Jurkat, Clone E6-1 (cell line): ENCODE measurements at regions not wholly inside any gene's neighbourhood (a gene's known extent, or its start where the extent isn't known, plus 50 kb on each side); places are given as distances from the start of the nearest gene placed in this dataset.
A peak's percentile ranks its signal among the peaks of the same experiment; 100 is the strongest.

Source experiments
- DNase-seq: peaks from one replicate; pipeline ENCODE4 v3.0.0-alpha.2; 2011; ENCODE audit warnings: low read depth, low spot score
- H3K4me3 ChIP-seq: 2 replicates; pipeline ENCODE4 v1.5.1; 2011; ENCODE audit warnings: mild to moderate bottlenecking, low read length, control low read depth, moderate library complexity

DNA sequence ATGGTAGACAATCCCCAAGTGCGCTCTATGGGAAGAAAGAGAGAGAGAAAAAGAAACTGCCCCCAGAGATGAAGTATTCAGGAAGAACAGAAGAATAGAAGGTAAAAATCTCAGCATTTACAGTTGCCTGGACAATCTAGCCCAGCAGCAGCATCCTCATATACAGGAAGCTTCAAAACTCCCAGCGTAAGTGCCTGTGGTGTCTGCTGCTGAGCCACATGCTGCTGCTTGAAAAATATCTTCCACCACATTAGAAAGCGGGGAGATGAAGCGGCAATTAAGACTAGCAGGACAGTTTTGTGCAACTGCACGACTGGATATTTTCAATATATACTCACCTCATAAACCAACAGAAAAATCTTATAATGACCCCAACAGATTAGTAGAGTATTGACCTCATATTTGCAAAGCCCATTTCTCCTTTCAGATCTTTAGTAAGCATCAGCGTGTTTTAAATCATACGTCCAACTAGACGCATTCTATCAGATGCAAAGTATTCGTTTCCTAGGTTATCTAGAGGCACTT is 972.0 kb upstream of the TENM3 start:
- no peak overlapping the region for H3K4me3 ChIP-seq
- no peak for DNase-seq

DNA sequence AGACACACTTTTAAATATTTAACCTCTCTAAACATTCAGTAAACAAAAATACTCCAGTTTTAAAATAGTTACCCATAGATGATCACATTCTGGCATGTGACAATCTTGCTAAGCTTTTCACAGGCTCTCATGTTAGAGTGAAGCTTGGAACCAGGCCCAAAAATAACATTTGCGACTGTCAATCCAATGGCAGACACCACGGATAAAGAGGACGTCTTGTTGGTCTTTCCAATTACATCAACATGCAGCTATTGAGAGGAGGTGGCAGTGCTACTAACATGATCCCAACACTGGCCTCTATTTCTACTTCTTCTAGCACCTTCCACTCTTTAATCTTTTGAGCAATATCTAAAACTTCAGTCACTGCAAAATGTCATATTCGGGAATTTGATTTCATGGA is 970.8 kb upstream of the TENM3 start:
- no peak overlapping the region for H3K4me3 ChIP-seq
- DNase-seq = no peak

DNA sequence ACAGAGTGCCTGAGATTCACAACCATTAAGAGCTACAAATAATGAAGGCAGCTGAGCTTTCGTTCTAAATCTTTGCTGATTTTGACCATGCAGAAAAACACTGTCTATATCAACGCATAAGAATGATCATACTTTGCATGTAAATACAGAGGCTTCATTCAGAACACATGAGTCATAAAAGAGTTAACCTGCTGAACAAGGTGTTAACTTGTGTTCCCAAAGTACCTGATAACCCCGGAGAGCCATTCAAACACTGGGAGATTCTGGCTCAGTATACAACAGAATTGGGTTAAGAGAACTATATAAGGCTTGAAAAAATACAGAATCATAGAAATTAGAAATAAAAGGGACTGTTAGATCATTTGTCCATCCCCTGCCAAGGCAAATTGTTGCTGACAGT is 964.3 kb upstream of the TENM3 start:
- DNase-seq = no peak
- no peak overlapping the region for H3K4me3 ChIP-seq

DNA sequence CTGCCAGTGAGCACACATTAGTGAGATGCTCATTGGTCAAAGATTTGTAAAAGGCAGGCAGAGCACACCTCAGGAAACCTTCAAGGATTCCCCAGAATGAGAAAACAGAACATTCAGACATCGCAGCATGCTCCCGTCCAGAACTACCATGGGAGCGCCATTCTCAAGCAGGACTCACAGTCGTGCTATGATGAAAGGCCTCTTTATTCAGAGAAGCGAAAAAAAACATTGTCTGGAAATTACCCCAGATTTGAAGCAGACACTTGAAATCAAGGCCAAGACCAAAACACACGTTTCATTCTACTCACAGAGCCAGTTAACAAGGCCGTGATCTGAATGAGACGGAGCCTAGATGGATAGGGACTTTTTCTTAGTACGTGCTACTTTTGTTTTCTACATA is 961.8 kb upstream of the TENM3 start:
- no peak for DNase-seq
- H3K4me3 ChIP-seq = no peak overlapping the region

DNA sequence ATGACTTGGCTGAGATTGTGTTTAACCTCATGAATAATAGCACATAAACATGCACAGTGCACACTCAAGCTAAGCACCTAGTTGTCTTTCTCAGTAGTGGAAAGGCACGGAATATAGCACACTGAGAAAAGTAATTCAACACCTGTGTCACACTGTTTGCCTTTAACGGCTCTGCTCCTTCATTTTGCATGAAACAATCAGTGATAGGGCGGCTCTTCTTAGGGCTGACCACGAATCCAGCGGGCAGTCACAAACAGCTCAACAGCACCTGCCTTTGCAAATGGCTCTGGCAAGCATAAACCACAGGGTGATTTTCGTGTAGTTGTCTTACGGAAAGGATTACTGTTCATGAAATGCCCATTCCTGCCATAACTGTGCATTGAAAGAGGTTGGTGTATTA is 954.0 kb upstream of the TENM3 start:
- DNase-seq = no peak
- no peak overlapping the region for H3K4me3 ChIP-seq

DNA sequence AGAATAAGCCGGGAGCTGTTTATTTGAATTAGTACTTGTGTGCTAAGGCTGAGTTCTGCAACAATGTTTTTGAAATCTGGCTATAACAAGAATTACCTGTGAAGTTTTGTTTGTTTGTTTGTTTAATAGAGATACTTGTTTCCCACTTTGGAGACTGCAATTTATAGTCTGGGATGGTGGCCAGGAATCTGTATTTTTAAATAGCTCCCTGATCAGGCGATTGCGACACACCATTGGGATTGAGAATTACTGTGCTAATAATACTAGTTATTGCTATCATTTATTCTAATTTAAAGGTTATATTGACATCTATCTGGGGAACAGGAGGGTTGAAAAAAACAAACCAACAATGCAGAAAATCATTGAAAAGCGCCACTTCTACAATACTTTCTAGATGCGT is 951.6 kb upstream of the TENM3 start:
- DNase-seq = no peak
- no peak overlapping the region for H3K4me3 ChIP-seq

DNA sequence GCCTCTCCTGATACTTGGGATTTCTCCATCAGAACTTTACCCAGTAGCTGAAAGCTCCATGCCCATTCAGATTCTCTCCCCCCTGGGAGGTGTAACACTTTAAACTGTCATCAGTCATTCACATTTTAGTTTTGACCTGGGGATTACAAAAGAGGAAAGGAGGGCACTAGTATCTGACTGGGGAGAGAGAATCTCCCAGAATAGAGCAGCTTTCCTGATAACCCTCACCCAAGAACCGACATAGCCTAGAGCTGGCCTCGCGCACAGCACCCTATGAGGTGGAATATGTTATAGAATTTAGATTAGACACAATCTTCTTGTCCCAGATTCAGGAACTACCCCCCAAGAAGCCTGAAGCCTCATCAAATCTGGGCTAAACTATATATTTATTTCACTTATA is 950.2 kb upstream of the TENM3 start:
- no peak for DNase-seq
- no peak overlapping the region for H3K4me3 ChIP-seq

DNA sequence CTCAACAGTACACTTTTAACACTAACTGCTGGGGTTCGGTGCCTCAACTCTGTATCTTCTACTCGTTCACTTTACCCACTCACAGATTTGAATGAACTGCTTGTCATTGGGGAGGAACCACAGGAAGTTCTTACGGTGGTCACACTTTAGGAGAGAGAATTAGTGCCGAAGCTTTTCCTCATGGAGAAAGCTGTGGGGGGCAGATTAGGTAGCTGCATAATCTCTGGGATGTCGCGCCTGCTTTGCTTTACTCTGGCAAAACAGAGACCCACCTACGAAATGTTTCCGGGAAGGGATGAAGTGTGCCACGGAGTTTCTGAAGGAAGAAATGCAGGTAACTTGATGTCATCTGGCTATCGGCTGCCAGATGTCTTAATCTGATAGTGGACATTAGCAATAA is 949.7 kb upstream of the TENM3 start:
- no peak overlapping the region for H3K4me3 ChIP-seq
- DNase-seq = no peak

DNA sequence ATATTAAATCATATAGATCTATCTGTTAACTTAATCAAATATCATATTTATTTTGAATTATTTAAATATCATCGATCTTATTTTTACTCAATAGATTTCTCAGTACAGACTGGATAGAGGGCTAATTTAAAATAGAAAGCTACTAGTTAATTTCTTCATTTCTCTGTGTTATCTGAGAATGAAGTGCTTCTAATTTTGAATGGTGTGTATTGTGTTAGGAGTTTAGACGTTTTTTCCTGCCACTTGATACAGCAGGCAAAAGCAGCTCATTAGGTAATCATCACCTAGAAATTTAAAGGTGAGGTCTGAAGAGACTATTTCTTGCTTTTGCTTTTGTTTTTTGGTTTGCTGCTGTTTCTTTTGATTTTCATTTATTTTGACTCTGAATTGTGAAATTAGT is 948.8 kb upstream of the TENM3 start:
- H3K4me3 ChIP-seq = no peak overlapping the region
- no peak for DNase-seq

DNA sequence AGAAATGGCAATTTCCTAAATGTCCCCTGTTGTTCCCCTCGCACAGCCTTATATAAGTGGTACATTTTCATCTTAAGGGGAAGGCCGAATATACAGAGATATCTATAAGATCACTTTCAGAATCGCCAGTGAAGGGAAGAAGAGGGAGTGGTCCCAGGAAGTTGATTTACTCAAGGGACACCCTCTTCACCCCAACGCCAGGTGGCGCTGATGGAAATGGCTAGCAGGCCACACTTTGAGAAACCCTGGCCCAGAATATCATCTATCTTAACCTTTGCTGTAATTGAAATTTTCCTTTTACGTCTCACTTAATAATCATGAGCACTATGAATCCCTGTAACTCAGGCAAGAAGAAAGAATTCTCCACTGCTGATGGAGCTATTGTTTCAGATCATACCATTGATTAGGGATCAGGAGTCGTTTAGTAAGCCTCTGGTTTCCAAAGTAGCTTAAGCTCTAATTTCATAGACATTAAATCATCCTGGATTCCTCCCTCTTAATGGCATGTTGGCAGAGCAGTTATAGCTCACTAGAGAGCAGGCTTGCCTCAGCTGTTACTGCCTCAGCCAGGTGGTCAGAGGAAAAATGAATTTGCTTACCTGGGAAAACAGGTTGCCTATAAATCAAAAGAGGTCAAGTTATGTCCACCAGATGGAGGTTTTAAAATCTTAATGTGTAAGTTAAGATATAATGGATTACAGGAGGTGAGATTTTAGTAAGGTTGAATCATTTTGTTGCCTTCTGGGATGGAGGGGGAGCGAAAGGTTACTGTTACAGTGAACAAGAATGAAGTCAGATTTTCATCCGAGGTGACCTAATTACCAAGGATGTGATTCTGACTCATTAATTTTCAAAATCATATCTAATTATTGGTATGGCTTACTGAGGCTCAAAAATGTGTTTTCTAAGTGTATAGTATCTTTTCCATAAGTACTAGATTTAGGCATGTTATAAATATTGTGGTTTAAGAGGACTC is 941.2 kb upstream of the TENM3 start:
- no peak overlapping the region for H3K4me3 ChIP-seq
- peak; percentile 25 for DNase-seq

DNA sequence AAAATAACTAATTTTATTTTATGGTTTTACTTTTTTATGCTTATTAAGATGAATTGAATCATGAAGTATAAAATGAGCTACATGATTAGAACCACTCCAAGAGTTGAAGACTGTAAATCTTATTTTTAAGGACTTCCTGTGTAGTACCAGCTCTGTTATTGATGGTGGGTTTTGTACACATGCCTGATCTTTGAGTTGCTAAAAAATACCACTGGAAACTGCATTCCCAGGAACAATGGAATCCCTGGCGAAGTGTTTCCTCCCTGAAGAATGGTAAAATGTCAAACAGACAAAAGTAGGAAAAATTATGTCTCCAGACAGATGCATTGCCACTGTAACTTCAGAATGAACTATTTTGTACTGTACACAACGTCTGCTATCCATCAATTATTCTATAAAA is 935.4 kb upstream of the TENM3 start:
- no peak overlapping the region for H3K4me3 ChIP-seq
- DNase-seq = no peak

DNA sequence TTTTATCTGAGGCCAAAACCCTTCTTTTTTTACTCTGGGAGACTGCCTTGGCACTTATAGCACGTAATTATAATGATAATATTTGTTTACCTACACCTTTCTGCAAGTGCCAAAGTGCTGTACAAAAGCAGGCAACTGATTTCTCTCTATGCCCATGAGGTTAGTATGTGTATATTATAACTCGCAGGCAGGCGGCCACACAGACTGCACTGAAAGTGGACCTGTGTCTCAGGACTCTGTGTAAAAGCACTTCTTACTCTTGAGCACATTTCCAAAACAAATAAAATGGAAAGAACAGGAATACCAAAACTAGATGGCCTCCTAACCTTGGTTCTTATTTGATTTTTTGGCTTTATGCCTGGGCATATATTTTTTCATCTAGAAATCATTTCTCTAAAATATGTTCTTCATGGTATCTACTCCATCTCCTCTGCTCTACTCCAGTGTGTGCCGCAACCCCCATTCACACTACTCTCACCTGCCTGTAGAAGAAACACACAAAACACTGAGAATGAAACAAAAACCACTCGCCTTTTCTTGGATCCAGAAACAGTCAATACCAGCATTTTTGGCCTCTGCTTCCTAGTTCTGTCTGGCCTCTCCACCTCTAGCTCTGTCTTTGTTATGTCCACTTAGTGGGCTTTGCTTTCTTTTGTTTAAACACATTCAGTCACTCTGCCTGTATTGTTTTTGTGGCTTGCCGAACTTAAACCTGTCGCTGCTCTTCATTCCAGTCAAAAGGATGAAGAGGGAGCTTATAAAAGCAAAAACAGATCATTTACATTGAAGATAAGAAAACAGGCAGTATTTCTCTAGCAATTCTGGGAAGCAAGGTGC is 934.5 kb upstream of the TENM3 start:
- DNase-seq = no peak
- no peak overlapping the region for H3K4me3 ChIP-seq

DNA sequence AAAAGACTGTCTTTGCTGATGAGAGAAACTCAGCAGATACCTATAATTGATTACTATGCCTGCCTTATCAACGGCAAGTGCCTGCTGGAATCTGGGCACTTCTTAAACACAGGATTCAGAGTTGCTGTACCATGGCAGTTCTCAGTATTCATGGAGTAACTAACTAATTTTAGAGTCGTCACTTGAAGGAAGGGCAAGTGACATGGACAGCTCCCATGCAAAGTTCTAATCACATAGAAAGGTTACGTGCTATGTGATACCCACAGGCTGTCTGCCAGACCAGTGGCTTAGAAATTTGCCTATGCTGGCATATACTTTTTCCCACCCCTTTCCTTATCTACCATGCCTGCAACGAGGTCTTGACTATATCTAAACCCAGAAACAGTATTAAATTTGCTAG is 931.1 kb upstream of the TENM3 start:
- DNase-seq = no peak
- H3K4me3 ChIP-seq = no peak overlapping the region

DNA sequence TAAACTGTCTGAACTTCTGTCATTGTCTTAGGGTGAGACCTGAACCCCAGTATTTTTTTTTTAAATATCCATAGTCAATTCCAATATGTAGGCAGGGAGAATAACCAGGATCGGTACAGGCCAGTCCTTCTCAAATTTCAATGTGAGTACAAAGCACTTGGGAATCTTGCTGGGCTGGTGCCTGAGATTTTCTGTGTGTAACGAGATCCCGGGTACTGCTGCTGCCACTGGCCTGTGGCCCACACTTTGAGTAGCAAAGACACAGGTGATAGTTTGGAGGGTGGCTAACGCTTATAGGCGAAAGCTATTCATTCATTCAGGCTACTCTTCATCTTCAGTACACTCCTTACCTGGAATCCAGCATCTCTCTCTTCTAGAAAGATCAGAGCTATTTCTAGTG is 923.6 kb upstream of the TENM3 start:
- H3K4me3 ChIP-seq = no peak overlapping the region
- no peak for DNase-seq

DNA sequence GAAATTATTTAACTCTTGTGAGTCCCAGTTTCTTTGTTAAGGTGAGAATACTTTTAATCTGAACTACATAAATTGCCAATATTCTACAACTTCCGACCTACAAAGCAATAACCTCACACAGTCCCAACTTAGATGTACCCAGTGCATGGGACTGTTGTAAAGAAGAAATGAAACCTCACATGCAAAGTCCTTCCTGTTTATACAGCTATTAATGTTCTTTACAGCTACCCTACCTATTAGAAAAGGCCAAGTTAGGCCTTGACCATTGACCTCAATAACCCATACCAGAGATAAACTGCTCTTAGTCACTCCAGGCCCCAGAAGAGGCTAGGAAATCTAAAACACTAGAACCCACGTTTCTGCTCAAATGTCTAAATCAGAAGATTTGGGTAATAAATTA is 920.1 kb upstream of the TENM3 start:
- no peak overlapping the region for H3K4me3 ChIP-seq
- DNase-seq = no peak

DNA sequence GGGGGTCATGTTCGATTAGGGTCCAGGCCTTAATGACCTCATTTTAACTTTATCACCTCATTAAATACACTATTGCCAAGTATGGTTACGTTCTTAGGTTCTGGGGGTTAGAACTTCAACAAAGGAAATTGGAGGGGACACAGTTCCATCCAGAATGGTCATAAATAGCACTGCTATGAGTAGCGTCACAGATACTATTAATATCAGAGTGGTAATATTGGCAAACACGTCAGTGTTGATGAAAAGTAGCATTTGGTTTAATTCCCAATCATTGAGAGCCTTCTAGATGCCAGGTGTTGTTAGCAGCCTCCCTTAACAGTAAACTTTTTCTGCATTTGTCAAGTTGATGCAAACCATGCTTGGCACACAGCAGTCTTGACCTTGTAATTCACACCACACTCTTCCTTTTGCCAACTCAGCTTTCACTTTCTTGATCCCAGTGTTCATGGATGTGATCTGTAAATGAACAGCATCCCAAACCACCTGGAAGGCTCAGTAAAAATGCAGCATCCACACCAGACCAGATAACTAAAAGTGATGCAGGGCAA is 912.5 kb upstream of the TENM3 start:
- no peak for DNase-seq
- H3K4me3 ChIP-seq = no peak overlapping the region

DNA sequence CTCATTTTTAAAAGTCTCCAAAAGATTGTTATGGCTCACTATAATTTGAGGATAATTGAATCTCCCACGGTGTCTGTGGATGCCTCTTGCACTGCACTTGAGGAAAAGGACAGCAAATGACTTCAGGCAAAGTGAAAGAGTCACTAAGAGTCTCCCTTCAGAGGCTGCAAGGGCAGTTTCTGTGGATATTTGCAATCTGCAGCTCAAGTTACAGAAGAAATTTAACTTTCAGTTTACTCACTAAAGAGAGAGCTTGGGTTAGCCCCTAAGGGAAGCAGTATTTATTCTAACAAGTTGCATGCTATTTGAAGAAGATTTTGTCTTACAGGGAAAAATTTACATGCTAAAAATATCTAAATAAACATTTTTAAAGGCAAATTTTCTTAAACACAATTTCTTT is 912.0 kb upstream of the TENM3 start:
- no peak for DNase-seq
- H3K4me3 ChIP-seq = no peak overlapping the region

DNA sequence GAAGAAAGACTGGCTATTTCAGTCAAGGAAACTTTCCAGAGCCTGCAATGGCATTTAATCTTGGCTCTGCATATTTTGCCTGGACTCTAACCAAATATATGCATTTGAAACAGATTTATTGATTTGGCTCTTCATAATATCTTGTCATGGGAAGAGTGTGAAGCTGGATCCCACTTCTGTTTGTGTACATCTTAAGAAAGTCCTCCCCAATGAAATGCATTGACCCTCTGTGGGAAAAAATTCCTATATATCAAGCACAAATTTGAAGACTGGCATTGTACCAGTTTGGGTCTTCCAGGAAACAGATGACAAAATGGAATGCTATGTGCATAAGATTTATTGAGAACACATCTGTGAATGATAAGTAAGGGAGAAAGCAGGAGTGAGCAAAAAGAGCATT is 897.3 kb upstream of the TENM3 start:
- H3K4me3 ChIP-seq = no peak overlapping the region
- DNase-seq = no peak

DNA sequence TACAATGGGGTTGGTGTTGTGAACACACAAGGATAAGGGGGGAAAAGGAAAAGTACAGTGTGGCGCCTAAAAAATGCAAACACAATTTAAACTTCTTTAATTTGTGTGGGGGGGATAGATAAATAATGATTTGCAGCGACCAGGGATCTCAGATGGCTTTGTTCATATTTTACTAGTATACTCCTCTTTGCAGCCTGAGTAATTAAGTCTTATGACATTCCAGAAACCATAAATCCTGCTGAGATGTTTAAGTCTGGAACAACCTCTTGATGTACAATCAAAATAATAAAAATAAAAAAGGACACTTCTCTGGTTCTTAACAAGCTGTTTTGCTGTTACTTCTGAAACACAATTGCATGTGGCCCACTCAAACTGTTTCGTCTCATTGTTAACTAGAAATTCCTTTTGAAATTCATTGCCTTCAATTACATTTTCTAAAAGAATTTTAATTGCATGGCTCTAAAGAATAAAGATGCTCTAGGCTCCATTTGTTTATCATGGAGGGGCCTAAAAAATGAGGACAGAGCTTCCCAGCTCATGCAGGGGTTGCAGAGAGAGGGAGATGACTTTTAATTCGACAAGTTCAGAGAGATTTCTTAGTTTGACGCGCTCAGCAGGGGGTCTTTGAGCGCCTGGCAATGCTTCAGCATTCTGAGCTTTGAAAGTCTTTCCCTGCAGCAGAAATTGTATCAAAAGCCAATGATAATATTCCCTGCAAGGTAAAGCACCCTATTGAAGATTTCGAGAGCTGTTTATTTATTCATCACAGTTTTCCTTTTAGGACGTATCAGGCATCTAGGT is 892.4 kb upstream of the TENM3 start:
- H3K4me3 ChIP-seq = no peak overlapping the region
- no peak for DNase-seq
